AG20443 (cell line): ENCODE measurements at regions not wholly inside any gene's neighbourhood (a gene's known extent, or its start where the extent isn't known, plus 50 kb on each side); places are given as distances from the start of the nearest gene placed in this dataset.
"Not testable (repeated sequence)": the region's sequence is repeated elsewhere in the genome, so short reads cannot be mapped to it uniquely, and the experiment has no call there.

ENCODE experiments used
- DNase-seq: peaks from one replicate; pipeline ENCODE4 v3.0.0; 2012; ENCODE audit warnings: low spot score, mixed read lengths

GRCh38 chr2:87515226-87515625, 232.7 kb upstream of the PLGLB2 start:
- not testable (repeated sequence) for DNase-seq

GRCh38 chr2:87515875-87516274, 232.0 kb upstream of the PLGLB2 start:
- not testable (repeated sequence) for DNase-seq

- not testable (repeated sequence) for DNase-seq
Measured at GRCh38 chr2:87516369-87516967, 231.4 kb upstream of the PLGLB2 start.

GRCh38 chr2:87517438-87517837, 230.4 kb upstream of the PLGLB2 start:
- not testable (repeated sequence) for DNase-seq

GRCh38 chr2:87518066-87518465, 229.8 kb upstream of the PLGLB2 start:
- not testable (repeated sequence) for DNase-seq

GRCh38 chr2:87518547-87518946, 229.3 kb upstream of the PLGLB2 start:
- DNase-seq, result not testable (repeated sequence)

GRCh38 chr2:87519158-87520011, 228.5 kb upstream of the PLGLB2 start:
- peak; percentile 0 for DNase-seq

GRCh38 chr2:87521057-87521456, 226.8 kb upstream of the PLGLB2 start:
- not testable (repeated sequence) for DNase-seq

- not testable (repeated sequence) for DNase-seq
Measured at GRCh38 chr2:87521489-87521888, 226.4 kb upstream of the PLGLB2 start.

- not testable (repeated sequence) for DNase-seq
Measured at GRCh38 chr2:87524619-87525188, 223.2 kb upstream of the PLGLB2 start.

GRCh38 chr2:87525497-87525991, 222.3 kb upstream of the PLGLB2 start:
- DNase-seq, result not testable (repeated sequence)

GRCh38 chr2:87526258-87526657, 221.6 kb upstream of the PLGLB2 start:
- not testable (repeated sequence) for DNase-seq

- DNase-seq, result peak; percentile 0
Measured at GRCh38 chr2:87531968-87532715, 215.7 kb upstream of the PLGLB2 start.

GRCh38 chr2:87533390-87534272, 214.3 kb upstream of the PLGLB2 start:
- not testable (repeated sequence) for DNase-seq

GRCh38 chr2:87534273-87534889, 213.5 kb upstream of the PLGLB2 start:
- not testable (repeated sequence) for DNase-seq

- not testable (repeated sequence) for DNase-seq
Measured at GRCh38 chr2:87536427-87536826, 211.5 kb upstream of the PLGLB2 start.

- DNase-seq, result not testable (repeated sequence)
Measured at GRCh38 chr2:87537251-87537671, 210.6 kb upstream of the PLGLB2 start.

GRCh38 chr2:87538268-87538667, 209.6 kb upstream of the PLGLB2 start:
- DNase-seq, result not testable (repeated sequence)

- DNase-seq, result not testable (repeated sequence)
Measured at GRCh38 chr2:87539151-87539943, 208.5 kb upstream of the PLGLB2 start.

- DNase-seq, result not testable (repeated sequence)
Measured at GRCh38 chr2:87540242-87540641, 207.6 kb upstream of the PLGLB2 start.
